Tibial nerve (tissue), 4 donors: ENCODE measurements at regions not wholly inside any gene's neighbourhood (a gene's known extent, or its start where the extent isn't known, plus 50 kb on each side); places are given as distances from the start of the nearest gene placed in this dataset.

ENCODE experiments used
- DNase-seq, 2 donors: peaks; one replicate each; pipeline ENCODE4 v3.0.0-alpha.2; 2019; ENCODE audit warnings: low spot score in 2 of 2
- H3K27ac ChIP-seq, 4 donors: fragments of 200-600 bp; sonication (generic) in 3 of 4; one replicate each; pipeline ENCODE4 v1.5.1; 2017 to 2019; ENCODE audit warnings: mild to moderate bottlenecking in 1 of 4
- H3K27me3 ChIP-seq, 2 donors: fragments of 200-600 bp; sonication (generic) in 1 of 2; one replicate each; pipeline versions ENCODE4 v1.5.1 to v1.6.0; 2017 to 2019
- H3K36me3 ChIP-seq, 3 donors: fragments of 200-600 bp; sonication (generic); one replicate each; pipeline ENCODE4 v1.5.1; 2018 to 2019
- H3K4me1 ChIP-seq, 4 donors: fragments of 200-600 bp; sonication (generic) in 3 of 4; one replicate each; pipeline ENCODE4 v1.5.1; 2017 to 2019
- H3K4me3 ChIP-seq, 4 donors: fragments of 200-600 bp; sonication (generic) in 3 of 4; one replicate each; pipeline ENCODE4 v1.5.1; 2017 to 2019; ENCODE audit warnings: mild to moderate bottlenecking in 1 of 4, moderate library complexity in 1 of 4
- H3K9me3 ChIP-seq, 4 donors: fragments of 200-600 bp; sonication (generic) in 3 of 4; one replicate each; pipeline ENCODE4 v1.5.1; 2017 to 2019
- EP300 ChIP-seq, 2 donors: sonication (generic); formaldehyde crosslinking; IDR thresholded peaks; one replicate each; pipeline ENCODE4 v1.6.1; 2017; ENCODE audit warnings: antibody characterized with exemption in 2 of 2, mild to moderate bottlenecking in 1 of 2
- POLR2A ChIP-seq, 2 donors: fragments of 450-650 bp; IDR thresholded peaks; one replicate each; pipeline ENCODE4 v1.6.1; 2017; ENCODE audit warnings: antibody characterized with exemption in 2 of 2, mild to moderate bottlenecking in 2 of 2, moderate library complexity in 2 of 2
- WGBS, 2 donors: methylation state at CpG; one replicate each; pipeline ENCODE4 v1.1.5; 2018; 5-methylcytosine and 5-hydroxymethylcytosine counted together
- TF ChIP-seq, protein P1 (sequence below), 5 experiments: fragments of 200-600 bp in 3 of 5; fragments of 450-650 bp in 2 of 5; sonication (generic) in 3 of 5; IDR thresholded peaks; one replicate each; pipeline ENCODE4 v1.5.1; 2016 to 2019; ENCODE audit warnings: antibody characterized with exemption in 5 of 5, mild to moderate bottlenecking in 3 of 5, moderate library complexity in 2 of 5

DNA sequence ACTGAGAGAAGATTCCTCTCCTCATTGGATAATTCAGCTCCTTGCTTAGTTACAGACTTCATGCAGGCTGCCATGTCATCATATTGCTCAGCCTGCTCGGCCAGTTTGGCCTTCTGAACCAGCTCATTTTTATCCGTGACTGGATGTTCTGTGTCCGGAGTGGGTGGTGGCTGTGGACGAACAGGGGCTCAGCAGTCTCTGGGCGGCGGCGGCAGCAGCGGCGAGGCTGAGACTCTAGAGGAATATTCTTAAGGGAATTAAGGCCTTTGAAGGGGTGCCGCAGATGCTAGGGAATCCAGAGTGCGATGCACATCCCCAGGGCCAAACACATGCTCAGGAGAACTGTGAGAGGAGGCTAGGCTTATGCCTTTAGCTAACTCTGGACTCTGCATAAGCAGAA lies 97.9 kb upstream of the GYPC start:
- no peak overlapping the region for H3K27ac ChIP-seq
- H3K36me3 ChIP-seq: no peaks in the 10 kb centered on the region
- TF ChIP-seq POLR2A (IDR thresholded peaks at IDR 0.05) (no peak), EP300 (IDR thresholded peaks at IDR 0.05) (no peak)
- TF ChIP-seq, protein P1, sequence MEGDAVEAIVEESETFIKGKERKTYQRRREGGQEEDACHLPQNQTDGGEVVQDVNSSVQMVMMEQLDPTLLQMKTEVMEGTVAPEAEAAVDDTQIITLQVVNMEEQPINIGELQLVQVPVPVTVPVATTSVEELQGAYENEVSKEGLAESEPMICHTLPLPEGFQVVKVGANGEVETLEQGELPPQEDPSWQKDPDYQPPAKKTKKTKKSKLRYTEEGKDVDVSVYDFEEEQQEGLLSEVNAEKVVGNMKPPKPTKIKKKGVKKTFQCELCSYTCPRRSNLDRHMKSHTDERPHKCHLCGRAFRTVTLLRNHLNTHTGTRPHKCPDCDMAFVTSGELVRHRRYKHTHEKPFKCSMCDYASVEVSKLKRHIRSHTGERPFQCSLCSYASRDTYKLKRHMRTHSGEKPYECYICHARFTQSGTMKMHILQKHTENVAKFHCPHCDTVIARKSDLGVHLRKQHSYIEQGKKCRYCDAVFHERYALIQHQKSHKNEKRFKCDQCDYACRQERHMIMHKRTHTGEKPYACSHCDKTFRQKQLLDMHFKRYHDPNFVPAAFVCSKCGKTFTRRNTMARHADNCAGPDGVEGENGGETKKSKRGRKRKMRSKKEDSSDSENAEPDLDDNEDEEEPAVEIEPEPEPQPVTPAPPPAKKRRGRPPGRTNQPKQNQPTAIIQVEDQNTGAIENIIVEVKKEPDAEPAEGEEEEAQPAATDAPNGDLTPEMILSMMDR (IDR thresholded peaks at IDR 0.05): no peak
- no peak for DNase-seq
- H3K9me3 ChIP-seq: peaks cover 0 to 3% (median 0%) of the 10 kb centered on the region in 4 donors
- H3K27me3 ChIP-seq: no peaks in the 10 kb centered on the region
- H3K4me3 ChIP-seq: no peak overlapping the region
- WGBS, 2 donors: 92 to 96% methylated on average over 11 of the region's 11 CpGs
- no peaks in the 10 kb centered on the region for H3K4me1 ChIP-seq

DNA sequence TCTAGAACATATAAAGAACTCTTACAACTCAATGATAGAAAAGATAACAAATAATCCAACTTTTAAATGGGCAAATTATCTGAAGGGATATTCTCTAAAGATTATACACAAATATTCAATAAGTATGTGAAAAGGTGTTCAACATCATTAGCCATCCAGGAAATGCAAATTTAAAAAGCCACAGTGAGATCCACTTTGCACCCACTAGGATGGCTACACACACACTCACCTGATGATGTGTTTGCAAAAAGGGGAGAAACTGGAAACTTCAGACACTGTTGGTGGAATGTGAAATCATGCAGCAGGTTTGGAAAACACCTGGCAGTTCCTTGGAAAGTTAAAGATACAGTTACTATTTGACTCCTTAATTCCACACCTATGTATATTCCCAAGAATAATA lies 87.2 kb upstream of the GYPC start:
- TF ChIP-seq, protein P1 (IDR thresholded peaks at IDR 0.05): no peak
- no peak for TF ChIP-seq EP300 (IDR thresholded peaks at IDR 0.05)
- TF ChIP-seq POLR2A (IDR thresholded peaks at IDR 0.05): no peak
- H3K4me3 ChIP-seq: no peak overlapping the region
- no peaks in the 10 kb centered on the region for H3K4me1 ChIP-seq
- no peaks in the 10 kb centered on the region for H3K27me3 ChIP-seq
- no peaks in the 10 kb centered on the region for H3K9me3 ChIP-seq
- DNase-seq: no peak
- H3K27ac ChIP-seq: no peak overlapping the region
- H3K36me3 ChIP-seq: no peaks in the 10 kb centered on the region

DNA sequence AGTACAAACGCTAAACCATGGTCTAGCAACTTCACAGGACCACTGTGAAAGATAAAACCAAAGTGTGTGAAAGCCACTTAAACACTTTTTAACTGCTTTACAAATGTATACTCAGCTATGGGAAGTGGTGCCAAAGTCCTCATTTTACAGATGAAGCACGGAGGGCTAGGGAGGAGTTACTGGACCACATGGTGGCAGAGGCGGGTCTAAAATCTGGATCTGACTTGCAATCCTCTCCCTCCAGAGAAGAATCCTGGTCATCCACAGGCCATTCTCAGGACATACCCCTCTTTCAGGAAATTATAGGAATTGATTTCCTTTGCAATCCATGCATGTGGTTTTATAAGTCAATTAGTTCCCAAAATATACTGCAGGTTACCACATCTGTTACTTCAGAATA lies 84.6 kb upstream of the GYPC start:
- H3K4me1 ChIP-seq: no peaks in the 10 kb centered on the region
- no peaks in the 10 kb centered on the region for H3K27me3 ChIP-seq
- H3K36me3 ChIP-seq: no peaks in the 10 kb centered on the region
- TF ChIP-seq EP300 (IDR thresholded peaks at IDR 0.05) (no peak), POLR2A (IDR thresholded peaks at IDR 0.05) (no peak)
- TF ChIP-seq, protein P1 (IDR thresholded peaks at IDR 0.05): no peak
- no peaks in the 10 kb centered on the region for H3K9me3 ChIP-seq
- no peak for DNase-seq
- no peak overlapping the region for H3K4me3 ChIP-seq
- WGBS, 2 donors: 57 to 61% methylated on average over 3 of the region's 3 CpGs
- no peak overlapping the region for H3K27ac ChIP-seq

DNA sequence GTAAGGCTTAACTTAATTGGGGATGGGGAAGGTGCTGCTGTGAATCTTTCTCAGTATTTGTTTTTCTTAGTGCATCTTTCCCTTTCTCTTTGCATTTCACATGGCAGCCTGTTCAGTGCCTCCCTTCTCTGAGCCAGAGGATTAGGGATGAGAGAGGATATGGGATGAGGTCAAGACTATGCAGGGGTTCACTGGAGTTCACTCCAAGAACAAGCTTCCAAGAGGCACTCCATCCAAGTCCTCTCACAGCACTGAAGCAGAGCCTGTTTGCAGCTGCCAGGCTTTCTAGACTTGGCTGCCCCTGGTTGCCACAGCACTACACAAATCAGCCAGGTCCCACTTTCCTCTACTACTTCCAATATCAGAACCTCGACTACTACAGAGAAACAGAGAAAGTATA lies 80.3 kb upstream of the GYPC start:
- DNase-seq: no peak
- WGBS, 2 donors: 64 to 83% methylated on average over 1 of the region's 1 CpG
- TF ChIP-seq EP300 (IDR thresholded peaks at IDR 0.05) (no peak), POLR2A (IDR thresholded peaks at IDR 0.05) (no peak)
- TF ChIP-seq, protein P1 (IDR thresholded peaks at IDR 0.05): no peak
- no peaks in the 10 kb centered on the region for H3K27me3 ChIP-seq
- H3K4me1 ChIP-seq: no peaks in the 10 kb centered on the region
- H3K36me3 ChIP-seq: no peaks in the 10 kb centered on the region
- H3K27ac ChIP-seq: no peak overlapping the region
- H3K4me3 ChIP-seq: no peak overlapping the region
- H3K9me3 ChIP-seq: no peaks in the 10 kb centered on the region

DNA sequence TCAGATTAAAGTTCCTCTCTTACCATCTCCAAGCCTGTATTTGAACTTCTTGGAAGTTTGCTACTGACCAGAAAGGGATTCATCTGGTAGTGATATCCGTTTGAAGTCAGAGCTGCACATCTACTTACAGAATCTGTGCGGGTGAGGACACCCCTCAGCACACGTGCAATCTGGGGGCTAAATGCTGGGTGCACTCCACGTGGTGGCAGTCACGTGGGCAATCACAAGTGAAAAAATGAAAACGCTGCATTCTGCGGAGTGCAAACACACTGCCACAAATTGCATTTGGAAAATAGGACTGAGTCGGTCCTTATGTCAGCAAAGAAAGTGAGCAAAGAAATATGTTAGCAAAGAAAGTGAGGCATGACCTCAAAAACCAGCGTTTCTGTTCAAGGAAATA lies 76.1 kb upstream of the GYPC start:
- Histone ChIP-seq H3K4me1 (no peaks in the 10 kb centered on the region), H3K36me3 (no peaks in the 10 kb centered on the region), H3K27me3 (no peaks in the 10 kb centered on the region), H3K4me3 (no peak overlapping the region), H3K9me3 (no peaks in the 10 kb centered on the region), H3K27ac (no peak overlapping the region)
- no peak for DNase-seq
- TF ChIP-seq EP300 (IDR thresholded peaks at IDR 0.05) (no peak), POLR2A (IDR thresholded peaks at IDR 0.05) (no peak)
- TF ChIP-seq, protein P1 (IDR thresholded peaks at IDR 0.05): no peak
- WGBS, 2 donors: 93 to 97% methylated on average over 9 of the region's 9 CpGs
